GM19099 (cell line): ENCODE measurements at regions not wholly inside any gene's neighbourhood (a gene's known extent, or its start where the extent isn't known, plus 50 kb on each side); places are given as distances from the start of the nearest gene placed in this dataset.

Source experiments
- POLR2A ChIP-seq: IDR thresholded peaks from 3 replicates; pipeline ENCODE4 v1.6.1; 2011; ENCODE audit warnings: low read depth; ENCODE audit not compliant: insufficient read length; ENCODE audit errors: extremely low read depth

DNA sequence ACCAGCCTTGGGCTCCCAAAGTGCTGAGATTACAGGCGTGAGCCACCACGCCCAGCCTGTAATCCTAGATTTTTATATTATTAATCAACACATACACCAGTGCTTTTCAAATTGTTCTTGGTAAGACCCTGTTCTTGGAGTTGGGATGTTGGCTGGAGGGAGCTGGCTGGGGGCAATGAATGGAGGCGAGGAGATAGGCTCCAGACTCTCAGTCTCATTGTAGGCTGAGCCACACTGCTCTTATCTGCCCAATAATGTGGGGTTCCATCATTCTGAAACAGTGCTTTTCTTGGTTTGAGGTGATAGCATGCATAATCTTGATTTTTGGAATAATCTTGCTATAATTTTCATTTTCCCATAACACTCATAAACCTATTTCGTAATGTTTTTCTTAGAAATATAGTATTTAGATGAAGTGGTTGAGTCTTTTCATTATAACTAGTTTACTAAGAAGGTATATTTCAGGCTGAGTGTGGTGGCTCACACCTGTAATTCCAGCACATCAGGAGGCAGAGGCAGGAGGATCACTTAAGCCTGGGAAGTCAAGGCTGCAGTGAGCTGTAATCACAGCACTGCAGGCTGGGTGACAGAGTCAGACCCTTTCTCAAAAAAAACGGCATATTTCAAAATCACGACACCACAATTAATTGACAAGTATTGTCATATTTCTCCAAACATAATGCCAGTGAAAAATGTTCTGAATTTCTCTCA is 65.1 kb upstream of the LYZL2 start:
- TF ChIP-seq POLR2A: no peak

DNA sequence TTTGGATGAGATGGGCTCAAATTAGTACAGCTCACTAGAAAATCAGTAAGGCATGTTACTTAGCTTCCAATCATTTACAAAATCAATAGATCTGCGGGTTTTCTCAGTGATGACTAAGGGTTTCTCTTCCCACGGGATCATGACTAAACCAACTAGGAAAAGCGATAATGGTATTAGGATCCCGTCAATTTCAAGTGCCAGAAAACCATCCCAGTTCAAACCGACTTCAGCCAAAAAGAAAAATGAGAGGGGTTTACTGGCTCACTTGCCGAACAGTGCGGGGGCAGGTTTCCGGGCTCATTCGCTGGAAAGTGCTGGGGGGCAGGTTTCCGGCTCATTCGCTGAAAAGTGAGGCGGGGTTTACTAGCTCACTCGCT is 62.1 kb upstream of the LYZL2 start:
- TF ChIP-seq POLR2A: no peak

DNA sequence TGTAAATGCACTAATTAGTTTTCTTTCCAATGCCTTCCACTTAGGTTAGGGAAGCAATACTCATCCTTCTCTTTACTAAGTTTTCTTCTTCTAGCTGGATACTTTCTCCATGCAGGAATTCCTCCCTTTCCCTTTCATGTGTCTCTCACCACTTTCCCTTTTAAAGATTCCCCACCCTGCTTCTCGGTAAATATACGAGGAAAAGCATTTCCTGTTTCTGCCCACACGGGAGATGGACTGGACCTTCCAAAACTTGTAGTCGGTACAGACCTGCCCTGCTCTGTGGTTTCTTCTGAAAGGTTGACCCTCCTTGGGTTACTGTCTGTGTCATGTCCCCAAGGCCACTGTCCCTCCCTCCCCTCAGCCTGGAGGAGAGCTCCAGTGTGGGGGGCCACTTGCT is 58.9 kb upstream of the LYZL2 start:
- no peak for TF ChIP-seq POLR2A

DNA sequence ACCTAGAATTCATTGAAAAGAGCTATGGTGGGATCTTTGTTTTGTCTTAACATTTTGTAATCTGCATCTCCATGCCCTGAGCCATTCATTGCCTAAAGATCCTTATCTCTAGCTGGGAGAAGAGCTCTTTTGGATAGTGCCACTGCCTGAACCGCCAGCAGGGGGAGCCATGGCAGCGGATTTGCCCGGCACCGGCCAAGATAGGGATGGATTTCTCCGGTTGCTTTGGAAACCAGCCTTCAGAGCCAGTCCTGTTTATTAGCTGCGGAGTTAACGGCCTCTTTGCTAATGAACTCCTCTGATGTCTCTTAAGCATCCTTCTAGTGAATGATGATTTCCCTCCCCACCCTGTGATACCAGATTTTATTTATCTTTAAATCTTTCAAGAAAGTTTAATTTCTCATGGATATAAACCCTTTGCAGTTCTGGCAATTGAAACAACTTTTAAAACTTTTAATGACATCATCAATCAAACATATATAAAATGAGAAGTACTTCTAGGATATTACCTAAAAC is 58.2 kb upstream of the LYZL2 start:
- TF ChIP-seq POLR2A: no peak

DNA sequence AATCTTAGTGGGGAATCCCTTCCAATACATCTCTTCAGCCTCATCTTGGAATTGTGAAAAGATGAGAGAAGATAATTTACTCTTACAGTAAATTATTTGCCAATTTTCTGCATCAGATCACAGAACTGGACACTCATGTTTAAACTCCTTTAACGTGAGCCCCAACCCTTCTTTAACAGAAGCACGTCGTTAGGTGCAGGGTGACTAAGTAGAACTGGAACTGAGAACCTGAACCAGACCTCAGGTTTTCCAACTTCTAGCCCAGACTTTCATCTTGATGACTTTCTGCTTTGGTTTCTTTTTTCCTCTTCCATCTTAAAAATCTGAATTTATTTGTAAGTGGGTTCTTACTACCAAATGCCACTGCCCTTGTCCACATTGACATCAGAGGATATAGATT is 57.2 kb upstream of the LYZL2 start:
- TF ChIP-seq POLR2A: no peak

DNA sequence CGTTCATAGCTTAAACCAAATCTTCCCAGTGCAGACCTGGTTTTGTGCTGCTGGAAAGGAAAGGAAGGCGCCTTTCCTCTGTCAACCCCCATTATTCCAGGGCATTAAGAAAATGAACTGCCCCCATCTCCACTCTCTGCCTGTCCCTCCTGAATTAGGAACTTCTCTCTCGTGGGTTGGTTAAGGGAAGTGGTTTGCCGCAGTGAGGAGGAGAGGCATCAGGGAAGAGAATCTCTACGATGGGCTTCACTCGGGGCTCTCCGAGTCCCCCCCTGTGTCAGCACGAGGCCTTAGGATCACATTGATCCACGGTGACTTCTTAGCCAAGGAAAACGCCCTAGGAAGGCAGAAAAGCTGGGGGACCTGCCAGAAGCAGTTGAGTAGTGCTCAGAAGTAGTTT is 53.9 kb upstream of the LYZL2 start:
- TF ChIP-seq POLR2A: no peak

DNA sequence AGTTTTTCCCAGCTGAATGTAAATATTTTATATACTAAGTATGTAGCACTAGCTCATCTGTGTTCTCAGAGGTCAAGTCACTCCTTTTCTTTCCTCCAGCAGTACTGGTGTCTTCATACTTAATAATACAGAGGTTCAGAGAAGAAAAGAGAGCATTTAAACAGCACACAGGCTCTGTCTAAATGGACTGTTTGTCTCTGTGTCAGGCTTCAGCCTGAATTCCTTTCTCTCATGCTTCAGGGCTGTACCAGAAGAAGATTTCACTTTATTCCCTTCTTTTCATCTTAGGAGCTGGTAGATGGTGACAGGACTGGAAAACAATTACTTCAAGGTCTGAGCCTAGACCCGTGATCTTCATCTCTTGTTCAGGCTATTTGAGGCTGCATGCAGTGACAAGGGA is 51.4 kb upstream of the LYZL2 start:
- TF ChIP-seq POLR2A: no peak
